Endothelial cell of umbilical vein (primary cell): ENCODE measurements at regions not wholly inside any gene's neighbourhood (a gene's known extent, or its start where the extent isn't known, plus 50 kb on each side); places are given as distances from the start of the nearest gene placed in this dataset.

Experiments used
- BruUV-seq: library from RNA; stranded (reverse); fragments of 400-500 nt; replicated peaks from 2 replicates; lab custom pipeline; 2021; lab: Mats Ljungman, UMichigan
- CTCF ChIA-PET: fragments of 300-600, 350-600 bp; sonication (Branson Sonifier 250); formaldehyde crosslinking; loops from one replicate; lab custom pipeline; 2021; ENCODE audit warnings: antibody characterized with exemption, inconsistent platforms; lab: Charles Lee
- POLR2A ChIA-PET: fragments of 300-600, 350-600 bp; sonication (Branson Sonifier 250); formaldehyde crosslinking; loops from one replicate; lab custom pipeline; 2021; ENCODE audit warnings: antibody characterized with exemption, inconsistent platforms; lab: Charles Lee
- DNase-seq: peaks from one replicate; pipeline ENCODE4 v3.0.0-alpha.2; 2011; ENCODE audit warnings: low read depth, low spot score
- FAIRE-seq: peaks from 2 replicates; lab custom pipeline; 2011; peaks lifted over from hg19 to GRCh38; lab: Jason Lieb, UNC
- H2AFZ ChIP-seq: 2 replicates; pipeline ENCODE4 v1.6.0; 2012; ENCODE audit warnings: low read depth, low read length, control low read depth, inconsistent platforms
- H3K27ac ChIP-seq: 2 replicates; pipeline ENCODE4 v1.5.1; 2011; ENCODE audit warnings: low read depth, mild to moderate bottlenecking, control low read depth, low read length, moderate library complexity; ENCODE audit not compliant: insufficient read depth
- H3K27me3 ChIP-seq, 2 experiments: 2 replicates each; pipeline versions ENCODE4 v1.6.0 to v1.6.1; 2011; ENCODE audit warnings: low read length in 2 of 2, mixed read lengths in 1 of 2; ENCODE audit not compliant: control insufficient read depth in 2 of 2, insufficient read depth in 2 of 2
- H3K36me3 ChIP-seq, 2 experiments: 2 replicates in 1 of 2; 3 replicates in 1 of 2; pipeline ENCODE4 v1.5.1; 2011; ENCODE audit warnings: low read length in 2 of 2, mild to moderate bottlenecking in 1 of 2, moderate library complexity in 1 of 2; ENCODE audit not compliant: control insufficient read depth in 2 of 2, insufficient read depth in 2 of 2; ENCODE audit errors: extremely low read depth in 1 of 2
- H3K4me1 ChIP-seq: 3 replicates; pipeline ENCODE4 v1.5.1; 2011; ENCODE audit warnings: mild to moderate bottlenecking, low read length; ENCODE audit not compliant: control insufficient read depth, insufficient read depth; ENCODE audit errors: extremely low read depth
- H3K4me2 ChIP-seq: 2 replicates; pipeline ENCODE4 v1.6.1; 2011; ENCODE audit warnings: low read length, control low read depth, mixed read lengths; ENCODE audit not compliant: insufficient read depth
- H3K4me3 ChIP-seq, 3 experiments: fragments of 200-600 bp in 1 of 3; sonication (generic), shearing (Covaris generic) in 1 of 3; replicated peaks in 1 of 3; 2 replicates each; pipeline ENCODE4 v1.5.1; 2011 to 2016; ENCODE audit warnings: control low read depth in 3 of 3, low read length in 3 of 3, mild to moderate bottlenecking in 2 of 3, inconsistent platforms in 1 of 3, low read depth in 1 of 3, moderate library complexity in 1 of 3; ENCODE audit not compliant: insufficient read depth in 1 of 3
- H3K79me2 ChIP-seq: 2 replicates; pipeline ENCODE4 v1.6.0; 2012; ENCODE audit warnings: low read length, inconsistent platforms; ENCODE audit not compliant: control insufficient read depth, insufficient read depth
- H3K9ac ChIP-seq: replicated peaks from 2 replicates; pipeline ENCODE3; 2011; ENCODE audit warnings: low read length, control low read depth; ENCODE audit not compliant: insufficient read depth; ENCODE audit errors: extremely low read depth
- H3K9me1 ChIP-seq: replicated peaks from 3 replicates; pipeline ENCODE4 v1.6.0; 2011; ENCODE audit warnings: mild to moderate bottlenecking, low read length; ENCODE audit not compliant: control insufficient read depth, insufficient read depth; ENCODE audit errors: extremely low read depth
- H3K9me3 ChIP-seq: replicated peaks from 2 replicates; pipeline ENCODE4 v1.5.1; 2012; ENCODE audit warnings: low read length, inconsistent platforms; ENCODE audit not compliant: control insufficient read depth, insufficient read depth
- H4K20me1 ChIP-seq: replicated peaks from 2 replicates; pipeline ENCODE3; 2011; ENCODE audit warnings: mild to moderate bottlenecking, low read length; ENCODE audit not compliant: control insufficient read depth, insufficient read depth; ENCODE audit errors: extremely low read depth
- CTCF ChIP-seq, 2 donors: IDR thresholded peaks; 1 replicate in 1 of 2; 2 replicates in 1 of 2; pipeline ENCODE4 v1.5.1; 2011; ENCODE audit warnings: low read length in 2 of 2, mild to moderate bottlenecking in 2 of 2, moderate library complexity in 2 of 2, control low read depth in 1 of 2, inconsistent platforms in 1 of 2, low read depth in 1 of 2; ENCODE audit not compliant: insufficient read depth in 1 of 2; ENCODE audit errors: extremely low read depth in 1 of 2
- EZH2 ChIP-seq: IDR thresholded peaks from 2 replicates; pipeline ENCODE4 v1.6.1; 2012; ENCODE audit warnings: borderline replicate concordance, low read depth, mild to moderate bottlenecking, moderate library complexity, low read length, inconsistent platforms; ENCODE audit not compliant: severe bottlenecking
- FOS ChIP-seq: IDR thresholded peaks from 2 replicates; pipeline ENCODE4 v1.6.1; 2011; ENCODE audit warnings: mild to moderate bottlenecking, low read length, moderate library complexity, borderline replicate concordance; ENCODE audit not compliant: insufficient read depth
- GATA2 ChIP-seq: IDR thresholded peaks from 2 replicates; pipeline ENCODE4 v1.7.0; 2011; ENCODE audit warnings: low read depth, mild to moderate bottlenecking, moderate library complexity, mixed read lengths, low read length; ENCODE audit not compliant: insufficient read length, insufficient read depth
- JUN ChIP-seq: IDR thresholded peaks from 2 replicates; pipeline ENCODE4 v1.6.1; 2011; ENCODE audit warnings: borderline replicate concordance, low read depth; ENCODE audit not compliant: insufficient read length, insufficient read depth
- MAX ChIP-seq: IDR thresholded peaks from 2 replicates; pipeline ENCODE4 v1.6.1; 2011; ENCODE audit not compliant: insufficient read depth, insufficient read length
- MYC ChIP-seq: IDR thresholded peaks from one replicate; pipeline ENCODE4 v1.6.1; 2011; ENCODE audit warnings: mild to moderate bottlenecking, low read depth, low read length
- POLR2A ChIP-seq: IDR thresholded peaks from 2 replicates; pipeline ENCODE4 v1.6.1; 2012; ENCODE audit warnings: low read depth, mild to moderate bottlenecking, control low read depth, low read length
- POLR2AphosphoS5 ChIP-seq: IDR thresholded peaks from 2 replicates; pipeline ENCODE4 v1.6.1; 2012; ENCODE audit warnings: low read depth, mild to moderate bottlenecking, control low read depth, low read length, moderate library complexity; ENCODE audit not compliant: insufficient read depth
- dilution Hi-C: fragments of 300-500 bp; cut with MboI; formaldehyde crosslinking; loops from one replicate; pipeline ENCODE4 v1.15.0; 2019; ENCODE audit warnings: low sequenced_read_pairs; ENCODE audit not compliant: extremely low pct_ligation_motif_present
- intact Hi-C: fragments of 100-400 bp; cut with micrococcal nuclease; formaldehyde crosslinking; loops from one replicate; pipeline ENCODE4 v1.10.0; 2022

GRCh38 chr7:17139081-17139480 lies 159.4 kb upstream of the AHR start:
- Histone ChIP-seq H3K4me1 (peaks cover 4% of the 10 kb centered on the region), H3K9ac (no peak overlapping the region), H3K4me2 (no peak overlapping the region), H4K20me1 (no peaks in the 10 kb centered on the region), H3K4me3 (no peak overlapping the region), H3K36me3 (no peaks in the 10 kb centered on the region), H3K27me3 (no peaks in the 10 kb centered on the region), H3K9me3 (no peaks in the 10 kb centered on the region), H3K27ac (no peak overlapping the region), H2AFZ (no peak overlapping the region), H3K79me2 (no peaks in the 10 kb centered on the region), H3K9me1 (no peaks in the 10 kb centered on the region)
- intact Hi-C loops (no loop called here), dilution Hi-C loops (no loop called here)
- no peak for DNase-seq
- TF ChIP-seq MAX, result no peak
- TF ChIP-seq FOS, result no peak
- no peak for TF ChIP-seq EZH2
- TF ChIP-seq GATA2, result no peak
- TF ChIP-seq JUN, result no peak
- no peak for TF ChIP-seq CTCF (IDR thresholded peaks at IDR 0.05; ENCODE audit: extremely low read depth in 1 of 2, insufficient read depth in 1 of 2, low read depth in 1 of 2, low read length in 2 of 2)
- TF ChIP-seq POLR2A, result no peak
- no peak for TF ChIP-seq MYC
- TF ChIP-seq POLR2AphosphoS5, result no peak
- no TSS peak for BruUV-seq
- ChIA-PET CTCF (interaction anchor here (0.7 to 1.4 kb wide), 2 partner anchors 9 to 12 kb away, joined by 3 to 4 read pairs; no protein-coding TSS in a partner anchor), POLR2A (no interaction called here)
- no peak for FAIRE-seq
